ENCODE measurements at regions not wholly inside any gene's neighbourhood (a gene's known extent, or its start where the extent isn't known, plus 50 kb on each side); places are given as distances from the start of the nearest gene placed in this dataset.

- no peak for DNase-seq (ENCODE audit: low spot score)
- ATAC-seq: no peak
Observed at GRCh38 chr5:158485604-158486081, 614.1 kb downstream of the EBF1 start.

DNA sequence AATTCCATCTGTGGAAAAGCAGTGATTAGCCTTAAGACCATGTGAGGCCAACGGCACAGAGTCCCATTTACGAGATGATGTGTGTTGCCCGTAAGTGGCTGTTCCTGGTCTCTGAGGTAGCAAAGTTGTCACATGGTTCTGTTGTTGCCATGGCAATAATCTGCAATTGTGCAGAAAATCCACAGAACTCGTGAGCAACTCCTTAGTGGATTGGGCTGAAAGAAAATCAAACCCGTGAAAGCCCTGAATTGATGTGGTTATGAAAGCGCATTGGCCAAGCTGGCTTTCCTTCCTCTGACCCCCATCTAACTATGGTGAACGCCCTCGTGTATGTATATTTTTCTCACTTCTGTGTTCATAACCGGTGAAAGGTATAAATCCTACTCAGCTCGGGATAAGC is 614.7 kb downstream of the EBF1 start:
- DNase-seq (ENCODE audit: low spot score) (no peak), ATAC-seq (no peak)

DNA sequence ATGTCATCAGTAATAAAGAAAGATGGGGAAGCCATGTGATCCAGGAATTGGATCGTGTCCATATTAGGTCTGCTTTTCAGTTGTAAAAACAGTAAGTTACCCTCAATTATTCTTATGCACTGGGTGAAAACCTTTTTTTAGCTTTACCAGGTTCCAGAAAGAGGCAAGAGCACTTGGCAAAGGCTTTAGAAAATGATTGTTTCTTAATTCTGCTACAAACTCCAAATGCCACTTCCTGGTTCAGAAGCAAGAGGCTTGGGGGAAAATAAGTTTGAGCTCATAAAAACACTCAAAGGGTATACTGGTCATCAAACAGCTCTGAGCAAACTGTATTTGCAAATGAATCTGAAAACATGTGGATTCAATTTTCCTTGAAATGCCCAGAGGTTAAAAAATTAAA is 615.6 kb downstream of the EBF1 start:
- ATAC-seq: no peak
- no peak for DNase-seq (ENCODE audit: low spot score)

DNA sequence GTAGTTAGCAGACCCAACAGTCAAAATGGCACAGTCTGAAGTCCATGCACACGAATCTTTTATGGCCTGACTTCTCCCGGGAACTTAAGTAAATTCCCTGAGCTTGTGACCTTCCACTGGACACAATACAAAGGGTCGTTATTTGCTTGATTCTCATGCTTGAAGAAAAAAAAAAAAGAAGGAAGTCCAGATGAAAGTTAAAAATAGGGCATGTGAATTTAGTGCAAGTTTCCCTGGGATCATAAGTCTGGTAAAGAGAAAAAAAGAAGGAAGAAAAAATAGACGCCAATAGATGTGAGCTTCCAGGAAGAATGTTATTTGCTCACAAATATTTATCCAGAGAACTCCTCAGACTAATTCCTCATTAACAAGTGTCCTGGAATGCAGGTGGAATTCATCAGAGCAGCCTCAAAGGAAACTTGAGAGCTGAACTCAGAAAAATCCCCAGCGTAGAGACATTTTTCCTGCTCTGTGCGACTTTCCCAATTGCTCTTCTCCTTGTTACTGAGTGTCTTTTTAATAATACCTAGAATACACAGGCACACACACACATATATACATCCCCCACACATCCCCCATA is 616.3 kb downstream of the EBF1 start:
- no peak for ATAC-seq
- DNase-seq (ENCODE audit: low spot score): no peak

DNA sequence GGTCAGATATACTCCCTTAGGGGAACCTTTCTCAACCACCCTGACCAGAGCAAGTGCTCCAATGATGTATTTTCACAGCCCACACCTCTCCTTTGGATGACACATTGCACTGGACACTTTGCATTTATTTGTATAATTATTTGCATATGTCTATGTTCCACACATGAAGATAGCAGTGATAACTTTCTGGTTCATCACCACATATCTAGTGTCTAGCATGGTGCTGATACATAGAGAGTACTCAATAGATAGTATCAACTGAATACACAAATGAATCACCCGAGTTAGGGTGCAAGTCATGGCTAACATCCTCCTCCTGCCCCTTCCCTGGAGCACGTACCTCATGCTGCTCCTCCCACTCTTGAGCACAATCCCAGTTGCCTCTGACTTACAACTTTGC is 617.6 kb downstream of the EBF1 start:
- ATAC-seq (no peak), DNase-seq (ENCODE audit: low spot score) (no peak)

- ATAC-seq (no peak), DNase-seq (ENCODE audit: low spot score) (no peak)
Observed at GRCh38 chr5:158478139-158478538, 619.2 kb upstream of the CLINT1 start.

DNA sequence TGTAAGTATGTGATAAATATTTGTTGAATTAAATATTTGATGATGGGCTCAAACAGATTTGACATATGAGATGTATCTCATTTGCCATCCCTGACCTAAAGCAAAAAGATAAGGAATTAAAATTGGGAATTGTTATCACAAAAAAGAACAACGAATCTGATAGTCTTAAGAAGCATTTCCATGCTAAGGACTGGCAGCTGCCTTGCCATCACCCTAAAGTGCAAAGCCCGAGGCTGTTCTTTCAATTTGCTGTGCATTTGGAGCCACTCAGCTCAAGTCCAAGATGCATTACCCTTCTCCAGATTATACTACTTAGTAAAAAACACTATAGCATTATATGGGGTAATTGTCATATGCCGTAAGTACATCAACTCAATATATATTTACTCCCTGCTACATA is 618.3 kb upstream of the CLINT1 start:
- DNase-seq (ENCODE audit: low spot score) (no peak), ATAC-seq (no peak)

- ATAC-seq (no peak), DNase-seq (ENCODE audit: low spot score) (no peak)
Observed at GRCh38 chr5:158473016-158473635, 614.2 kb upstream of the CLINT1 start.

- DNase-seq (ENCODE audit: low spot score) (peak; percentile 82), ATAC-seq (peak; percentile 81)
Observed at GRCh38 chr5:158471535-158471924, 612.6 kb upstream of the CLINT1 start.

- no peak for DNase-seq (ENCODE audit: low spot score)
- ATAC-seq: peak; percentile 81
Observed at GRCh38 chr5:158470764-158471534, 612.0 kb upstream of the CLINT1 start.

DNA sequence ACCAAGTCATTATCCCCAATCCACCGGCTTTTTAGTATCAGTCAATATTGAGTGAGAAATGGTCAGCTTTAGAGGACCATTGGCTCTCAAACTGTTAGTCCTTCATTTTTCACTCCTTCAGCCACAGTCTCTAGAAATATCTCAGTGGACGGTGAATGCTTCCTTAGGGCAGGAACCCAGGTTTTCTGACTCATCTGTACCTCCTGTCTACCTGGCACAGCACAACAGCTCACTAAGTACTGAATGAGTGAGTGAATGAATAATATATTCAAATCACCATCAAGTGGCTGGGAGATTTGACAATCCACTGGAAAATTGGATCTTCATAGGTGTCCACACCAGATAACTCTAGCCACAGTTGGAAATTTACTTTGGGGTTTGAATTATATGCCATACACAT is 609.5 kb upstream of the CLINT1 start:
- DNase-seq (ENCODE audit: low spot score) (no peak), ATAC-seq (no peak)

DNA sequence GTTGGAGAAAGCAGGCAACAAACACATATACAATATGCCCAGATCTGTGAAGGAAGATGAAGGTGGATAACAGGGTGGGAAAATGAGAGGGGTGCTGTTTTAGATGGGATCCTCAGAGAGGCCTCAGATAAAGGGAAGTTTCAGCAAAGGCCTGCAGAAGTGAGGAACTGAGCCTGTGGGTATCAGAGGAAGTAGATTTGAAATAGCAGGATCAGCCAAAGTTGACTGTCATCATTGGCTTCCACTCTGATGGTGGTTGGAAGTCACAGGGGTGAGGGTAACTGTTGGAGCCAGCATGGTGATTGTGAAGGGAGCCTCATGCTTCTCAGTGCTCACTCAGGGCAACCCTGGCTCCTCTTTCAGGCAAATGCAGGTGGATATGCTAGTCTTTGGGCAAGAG is 607.2 kb upstream of the CLINT1 start:
- ATAC-seq (no peak), DNase-seq (ENCODE audit: low spot score) (no peak)

DNA sequence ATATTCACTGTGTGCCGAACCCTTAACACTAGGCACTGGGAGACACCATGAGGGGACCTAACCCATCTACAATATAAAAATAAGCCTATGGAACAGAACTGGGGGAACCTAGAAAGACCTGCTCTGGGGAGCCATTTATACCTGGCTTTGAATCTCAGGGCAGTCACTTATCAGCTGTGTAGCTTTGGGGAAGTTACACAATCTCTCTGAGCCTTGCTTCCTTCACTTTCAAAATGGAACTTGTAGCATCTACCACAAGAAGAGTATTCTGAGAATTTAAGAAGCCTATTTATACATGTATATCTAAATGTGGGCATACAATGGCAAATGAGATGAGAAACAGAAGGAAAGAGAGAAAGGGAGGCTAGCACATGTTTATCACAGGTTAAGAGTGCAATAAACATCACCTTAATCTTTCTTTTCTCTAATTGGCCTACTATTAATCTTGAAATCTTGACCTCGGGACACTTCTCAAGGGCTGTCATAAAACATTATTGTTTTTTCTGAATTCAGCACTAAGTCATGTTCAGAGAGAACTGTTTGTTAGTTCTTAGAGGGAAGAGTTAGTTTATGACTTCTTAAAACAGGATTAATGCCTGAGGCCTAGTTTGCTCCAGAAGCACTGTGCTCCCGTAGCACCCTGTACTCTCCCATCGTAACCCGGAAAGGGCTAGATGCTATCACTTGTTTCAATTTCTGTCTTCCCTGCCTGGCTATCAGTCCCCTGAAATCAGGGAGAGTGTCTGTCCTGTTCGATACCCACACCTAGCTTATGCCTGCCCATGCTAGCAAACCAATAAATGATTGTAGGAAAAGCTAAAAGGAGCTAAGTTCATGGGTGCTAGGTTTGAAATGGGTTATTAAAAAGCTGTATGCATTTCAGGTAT is 606.4 kb upstream of the CLINT1 start:
- DNase-seq (ENCODE audit: low spot score): no peak

GRCh38 chr5:158464383-158464782 is 605.4 kb upstream of the CLINT1 start:
- DNase-seq (ENCODE audit: low spot score) (no peak), ATAC-seq (no peak)

More for the DNA sequence above, 606.4 kb upstream of the CLINT1 start:
- no peak for ATAC-seq

DNA sequence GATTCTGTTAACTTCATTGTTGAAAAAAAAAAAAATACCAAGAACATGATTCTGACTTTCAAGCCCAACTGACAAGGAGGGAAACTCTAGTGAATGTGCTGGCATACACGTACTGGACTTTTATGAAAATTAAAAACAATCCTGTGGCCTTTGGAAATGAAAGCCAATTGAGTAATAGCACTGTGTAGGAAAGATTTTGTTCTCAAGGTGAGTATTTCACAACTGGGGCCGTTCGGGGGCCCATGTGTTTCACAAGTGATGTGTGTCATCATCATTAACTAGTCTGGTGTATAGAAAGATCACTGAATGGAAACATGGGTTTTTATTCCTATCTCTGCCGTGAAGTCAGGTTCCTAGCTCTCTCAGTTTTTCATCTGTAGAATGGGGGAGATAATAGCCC is 605.0 kb upstream of the CLINT1 start:
- peak; percentile 38 for ATAC-seq
- DNase-seq (ENCODE audit: low spot score): peak; percentile 81

GRCh38 chr5:158463188-158463587 is 604.2 kb upstream of the CLINT1 start:
- DNase-seq (ENCODE audit: low spot score) (no peak), ATAC-seq (no peak)

DNA sequence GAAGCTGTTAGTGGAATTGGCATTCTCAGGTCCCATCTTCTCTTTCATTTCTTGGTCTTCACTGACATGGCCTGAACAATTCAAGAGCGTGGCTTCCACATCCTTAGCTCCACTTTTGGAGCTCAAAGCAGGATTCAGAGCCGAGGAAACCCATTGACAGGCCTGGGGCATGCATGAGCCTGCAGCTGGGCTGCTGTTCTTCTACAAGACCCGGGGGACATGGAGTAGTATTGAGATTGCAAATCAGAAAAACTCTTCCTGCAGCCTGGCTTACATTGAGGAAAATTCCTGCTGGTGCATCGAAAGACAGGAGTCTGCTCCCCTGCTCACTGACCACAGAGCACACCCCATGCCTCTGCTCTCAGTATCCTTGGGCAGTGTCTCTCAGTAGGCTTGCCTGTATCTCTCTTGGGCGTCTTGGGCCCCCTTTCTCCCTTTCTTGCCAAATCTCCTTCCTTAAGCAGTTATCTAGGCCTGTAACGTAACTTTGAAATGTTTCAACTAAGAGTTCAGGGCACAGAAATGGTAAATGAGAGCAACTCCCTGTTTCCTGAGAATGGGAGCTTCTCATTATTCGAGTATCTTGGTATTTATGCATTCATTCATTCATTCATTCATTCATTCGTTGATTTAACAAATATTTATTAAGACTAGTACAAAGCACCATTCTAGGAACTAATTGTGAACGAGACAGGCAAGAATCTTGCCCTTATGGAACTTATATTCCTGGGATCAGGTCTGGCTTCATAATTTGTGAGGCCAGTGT is 603.6 kb upstream of the CLINT1 start:
- ATAC-seq (no peak), DNase-seq (ENCODE audit: low spot score) (no peak)

DNA sequence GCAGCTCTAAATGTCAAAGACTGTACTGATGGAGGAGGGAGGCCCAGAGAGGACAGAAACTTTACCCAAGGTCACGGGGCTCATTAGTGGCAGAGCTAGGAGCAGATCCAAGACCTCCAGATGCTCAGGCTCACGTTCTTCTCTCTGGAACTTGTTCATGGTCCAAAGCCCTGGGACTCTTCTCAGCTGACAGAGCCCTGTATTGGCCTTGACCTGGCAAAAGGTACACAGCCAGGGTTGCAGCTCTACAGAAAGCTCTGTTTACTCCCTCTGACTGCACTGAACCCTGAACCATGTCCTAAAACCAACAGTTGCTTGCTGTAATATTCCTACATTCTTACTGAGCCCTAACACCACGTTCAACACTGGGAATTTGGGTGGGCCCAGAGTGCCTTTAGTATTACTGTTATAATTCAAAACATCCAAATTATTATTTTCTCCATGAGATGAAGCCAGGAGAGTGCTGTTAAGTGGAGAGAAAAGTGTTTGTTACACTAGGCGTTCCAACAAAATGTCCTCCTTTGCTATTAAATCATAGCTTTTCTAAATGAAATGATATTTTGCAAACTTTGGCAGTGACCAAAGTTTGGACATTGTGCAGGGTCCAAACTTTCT is 602.4 kb upstream of the CLINT1 start:
- DNase-seq (ENCODE audit: low spot score) (peak; percentile 93), ATAC-seq (peak; percentile 92)

GRCh38 chr5:158458086-158458485 is 599.1 kb upstream of the CLINT1 start:
- ATAC-seq: no peak
- DNase-seq (ENCODE audit: low spot score): no peak

DNA sequence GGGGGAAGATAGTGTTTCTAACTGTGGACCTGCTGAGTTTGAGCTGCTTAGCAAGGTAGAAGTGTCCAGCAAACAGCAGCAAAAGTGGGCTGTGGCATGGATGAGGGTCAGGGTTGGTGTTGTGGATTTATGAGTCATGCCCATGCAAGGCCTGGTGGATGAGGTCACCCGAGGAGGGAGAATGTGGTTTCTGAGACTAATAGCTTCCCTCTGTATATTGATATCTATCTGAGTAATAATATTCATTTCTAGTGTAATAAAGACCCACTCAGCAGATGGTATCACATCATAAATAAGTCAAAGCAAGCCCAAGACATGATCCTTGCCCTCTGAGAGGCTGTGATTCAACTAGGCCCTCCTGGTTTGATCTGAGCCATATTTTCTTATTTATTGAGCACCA is 597.8 kb upstream of the CLINT1 start:
- DNase-seq (ENCODE audit: low spot score) (no peak), ATAC-seq (no peak)

Measured in left lobe of liver (tissue), 2 donors.